GM06990 (cell line): ENCODE measurements at regions not wholly inside any gene's neighbourhood (a gene's known extent, or its start where the extent isn't known, plus 50 kb on each side); places are given as distances from the start of the nearest gene placed in this dataset.

Experiments used
- DNase-seq: peaks from one replicate; pipeline ENCODE4 v3.0.0-alpha.2; 2011; ENCODE audit not compliant: insufficient read length; ENCODE audit errors: extremely low read depth
- H3K27me3 ChIP-seq: replicated peaks from 2 replicates; pipeline ENCODE4 v1.6.0; 2011; ENCODE audit warnings: low read length; ENCODE audit not compliant: control insufficient read depth, insufficient read depth
- H3K36me3 ChIP-seq: 2 replicates; pipeline ENCODE4 v1.5.1; 2011; ENCODE audit warnings: low read length; ENCODE audit not compliant: control insufficient read depth, insufficient read depth
- H3K4me3 ChIP-seq: replicated peaks from 2 replicates; pipeline ENCODE4 v1.5.1; 2011; ENCODE audit warnings: low read depth, mild to moderate bottlenecking, control low read depth, low read length
- CTCF ChIP-seq: IDR thresholded peaks from 2 replicates; pipeline ENCODE4 v1.5.1; 2011; ENCODE audit warnings: low read length, control low read depth, mild to moderate bottlenecking, inconsistent platforms; ENCODE audit not compliant: insufficient read depth, poor library complexity, severe bottlenecking

- Histone ChIP-seq H3K4me3 (no peak overlapping the region), H3K27me3 (no peaks in the 10 kb centered on the region; the same call in 1 of the 2 replicates), H3K36me3 (no peaks in the 10 kb centered on the region)
- TF ChIP-seq CTCF = peak; percentile 75
- DNase-seq = no peak
These were observed 131.8 kb upstream of the PROKR2 start for GRCh38 chr20:5448449-5449118.

- Histone ChIP-seq H3K27me3 (no peaks in the 10 kb centered on the region; the same call in 1 of the 2 replicates), H3K36me3 (no peaks in the 10 kb centered on the region), H3K4me3 (no peak overlapping the region)
- TF ChIP-seq CTCF = no peak
- no peak for DNase-seq
These were observed 130.4 kb upstream of the PROKR2 start for GRCh38 chr20:5447188-5447587.

- Histone ChIP-seq H3K4me3 (no peak overlapping the region), H3K27me3 (no peaks in the 10 kb centered on the region; the same call in 1 of the 2 replicates), H3K36me3 (no peaks in the 10 kb centered on the region)
- TF ChIP-seq CTCF = no peak
- no peak for DNase-seq
These were observed 128.9 kb upstream of the PROKR2 start for GRCh38 chr20:5445611-5446010.

GRCh38 chr20:5442101-5442500, 125.3 kb upstream of the PROKR2 start:
- no peak for DNase-seq
- no peak overlapping the region for H3K4me3 ChIP-seq
- TF ChIP-seq CTCF = no peak
- H3K27me3 ChIP-seq = no peaks in the 10 kb centered on the region
- no peaks in the 10 kb centered on the region for H3K36me3 ChIP-seq

- no peak for TF ChIP-seq CTCF
- DNase-seq = no peak
- Histone ChIP-seq H3K4me3 (no peak overlapping the region), H3K27me3 (no peaks in the 10 kb centered on the region; the same call in none of the 2 replicates), H3K36me3 (no peaks in the 10 kb centered on the region)
These were observed 117.4 kb upstream of the PROKR2 start for GRCh38 chr20:5434116-5434515.

GRCh38 chr20:5433352-5433751, 116.6 kb upstream of the PROKR2 start:
- Histone ChIP-seq H3K36me3 (no peaks in the 10 kb centered on the region), H3K4me3 (no peak overlapping the region), H3K27me3 (no peaks in the 10 kb centered on the region; the same call in none of the 2 replicates)
- DNase-seq = no peak
- no peak for TF ChIP-seq CTCF
